DOHH2 (cell line): ENCODE measurements at regions not wholly inside any gene's neighbourhood (a gene's known extent, or its start where the extent isn't known, plus 50 kb on each side); places are given as distances from the start of the nearest gene placed in this dataset.

Experiments
- CTCF ChIP-seq: fragments of 200-600 bp; sonication (generic); IDR thresholded peaks from one replicate; pipeline ENCODE4 v1.5.1; 2014; ENCODE audit warnings: antibody characterized with exemption, mild to moderate bottlenecking, low read depth, low read length; ENCODE audit not compliant: poor library complexity, severe bottlenecking
- EZH2phosphoT487 ChIP-seq: fragments of 200-600 bp; sonication (generic); IDR thresholded peaks from 2 replicates; pipeline ENCODE4 v1.6.1; 2017; ENCODE audit warnings: borderline replicate concordance, mild to moderate bottlenecking, antibody characterized with exemption, low read length, moderate library complexity, mixed read lengths

- no peak for TF ChIP-seq CTCF
- TF ChIP-seq EZH2phosphoT487, result no peak
Observed at GRCh38 chr5:85375525-85375924, 990.8 kb upstream of the EDIL3 start.
